NCI-H2107 treated with DMSO at 0.1 percent for 48 hours (cell line): ENCODE measurements at regions not wholly inside any gene's neighbourhood (a gene's known extent, or its start where the extent isn't known, plus 50 kb on each side); places are given as distances from the start of the nearest gene placed in this dataset.

ENCODE experiments used
- DNase-seq: peaks from one replicate; lab custom pipeline; 2025; ENCODE audit not compliant: unreplicated experiment; lab: John Stamatoyannopoulos, UW

DNA sequence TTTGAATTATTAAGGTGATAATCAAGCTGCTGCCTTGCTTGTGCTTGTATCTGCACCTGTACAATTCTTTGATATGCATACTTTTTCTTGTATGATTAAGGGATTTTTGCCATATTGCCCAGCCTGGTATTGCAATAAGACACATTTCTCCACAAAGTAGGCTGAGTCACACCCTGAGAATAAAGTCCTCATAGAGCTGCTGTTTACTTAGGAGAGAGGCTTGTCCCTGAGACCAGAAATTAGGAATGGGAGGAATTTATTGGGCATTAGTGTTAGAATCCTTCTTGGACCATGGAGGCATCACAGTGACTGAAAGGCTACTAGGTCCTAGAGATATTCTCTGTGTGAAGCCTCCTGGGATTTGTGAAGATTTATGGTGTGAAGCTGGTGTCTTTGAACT lies 506.8 kb upstream of the FBXO33 start:
- no peak for DNase-seq

GRCh38 chr14:39912192-39913100 lies 480.2 kb upstream of the FBXO33 start:
- no peak for DNase-seq

DNA sequence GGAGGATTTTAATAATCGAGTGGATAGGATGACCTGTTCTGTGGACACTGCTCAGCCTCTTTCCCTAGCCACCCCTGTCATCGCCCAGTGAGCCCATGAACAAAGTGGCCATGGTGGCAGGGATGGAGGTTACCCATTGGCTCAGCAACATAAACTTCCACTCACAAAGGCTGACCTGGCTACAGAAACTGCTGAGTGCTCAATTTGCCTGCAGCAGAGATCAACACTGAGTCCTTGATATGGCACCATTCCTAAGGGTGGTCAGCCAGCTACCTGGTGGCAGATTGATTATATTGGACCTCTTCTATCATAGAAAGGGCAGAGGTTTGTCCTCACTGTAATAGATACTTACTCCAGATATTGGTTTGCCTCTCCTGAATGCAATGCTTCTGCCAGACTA lies 465.4 kb upstream of the FBXO33 start:
- no peak for DNase-seq

GRCh38 chr14:39890026-39890425 lies 457.8 kb upstream of the FBXO33 start:
- DNase-seq: no peak

DNA sequence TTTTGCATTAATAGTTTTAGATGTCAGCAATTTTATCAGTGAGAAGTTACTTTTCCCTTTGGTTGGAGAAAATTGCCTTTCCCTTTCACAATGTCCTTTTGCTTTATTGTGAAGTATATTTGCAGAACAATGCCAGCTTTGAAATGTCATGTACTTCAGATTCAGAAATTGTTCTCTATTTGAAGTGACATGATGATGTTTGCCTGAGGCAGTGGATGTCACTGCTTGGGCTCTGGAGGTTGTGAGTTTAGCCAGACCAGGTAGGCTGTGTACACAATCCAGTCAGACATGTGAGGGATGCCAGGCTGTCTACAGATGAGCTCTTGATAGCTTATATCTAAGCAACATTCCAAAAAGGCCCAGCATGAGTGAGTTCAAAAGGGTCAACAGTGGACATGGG lies 451.9 kb upstream of the FBXO33 start:
- no peak for DNase-seq

GRCh38 chr14:39880965-39881364 lies 448.7 kb upstream of the FBXO33 start:
- no peak for DNase-seq

DNA sequence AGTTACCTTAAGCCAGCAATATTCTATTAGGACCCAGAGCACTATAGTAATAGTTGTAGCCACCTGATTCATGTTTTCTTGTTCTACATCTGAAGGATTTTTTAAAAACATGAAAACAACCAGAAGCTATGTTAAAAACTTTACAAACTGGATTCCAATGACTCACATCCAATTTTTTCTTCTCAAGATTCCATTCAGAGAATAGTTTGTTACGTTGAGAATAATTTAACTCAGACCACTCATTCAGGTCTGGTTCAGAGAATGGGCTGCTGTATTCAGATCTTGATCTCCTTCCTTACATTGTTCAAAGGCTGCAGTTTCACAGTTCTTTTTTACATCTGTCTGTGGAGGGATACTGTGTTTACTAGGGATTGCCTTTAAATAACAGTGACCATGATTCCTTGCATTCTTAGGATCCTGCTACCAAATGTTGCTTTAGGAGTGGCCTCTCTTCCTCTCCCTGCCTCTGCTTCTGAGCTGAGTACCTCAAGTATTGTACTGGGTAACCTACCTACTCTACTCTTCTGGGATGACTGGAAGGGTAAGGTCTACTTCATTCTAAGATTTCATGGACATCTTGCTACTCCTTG lies 448.0 kb upstream of the FBXO33 start:
- no peak for DNase-seq

- no peak for DNase-seq
These were observed 445.5 kb upstream of the FBXO33 start for GRCh38 chr14:39877577-39878190.

GRCh38 chr14:39876916-39877315 lies 444.7 kb upstream of the FBXO33 start:
- DNase-seq: no peak

- no peak for DNase-seq
These were observed 442.8 kb upstream of the FBXO33 start for GRCh38 chr14:39875028-39875427.

DNA sequence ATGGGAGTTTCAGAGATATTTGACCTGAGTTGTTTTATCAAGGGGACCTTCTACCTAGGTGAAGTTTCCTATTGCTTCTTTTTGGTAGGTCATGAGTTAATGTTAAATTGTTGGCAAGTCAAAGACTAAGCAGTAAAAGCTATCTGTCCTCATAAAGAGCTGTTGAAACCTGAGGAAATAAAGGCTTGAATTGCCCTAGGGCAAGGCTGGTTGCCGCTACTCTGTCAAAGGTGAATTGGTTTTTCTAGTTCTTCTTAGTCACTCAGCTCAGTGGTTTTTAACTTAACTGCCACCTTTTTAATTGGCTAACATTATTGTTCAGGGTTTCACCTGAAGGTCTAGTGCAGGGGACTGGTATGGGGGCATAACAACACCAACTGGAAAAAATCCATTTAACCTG lies 441.6 kb upstream of the FBXO33 start:
- peak; percentile 13 for DNase-seq

DNA sequence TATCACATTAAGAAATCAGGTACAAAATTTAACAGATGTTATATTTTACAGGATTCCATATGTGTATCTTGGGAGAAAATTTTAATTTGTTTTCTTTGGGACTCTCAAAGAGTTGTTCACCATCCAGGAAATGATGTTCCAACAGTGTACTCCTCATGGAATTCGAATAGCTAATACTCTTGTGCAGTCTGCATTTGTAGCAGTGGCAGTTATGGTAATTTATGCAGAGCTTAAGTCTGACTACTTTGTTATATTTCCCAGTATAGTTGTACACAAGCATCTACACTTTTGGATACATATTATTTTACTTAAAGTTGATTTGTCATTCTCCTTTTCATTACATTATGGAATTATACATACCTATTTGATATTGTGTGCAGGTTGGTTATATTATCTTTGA lies 436.7 kb upstream of the FBXO33 start:
- no peak for DNase-seq

DNA sequence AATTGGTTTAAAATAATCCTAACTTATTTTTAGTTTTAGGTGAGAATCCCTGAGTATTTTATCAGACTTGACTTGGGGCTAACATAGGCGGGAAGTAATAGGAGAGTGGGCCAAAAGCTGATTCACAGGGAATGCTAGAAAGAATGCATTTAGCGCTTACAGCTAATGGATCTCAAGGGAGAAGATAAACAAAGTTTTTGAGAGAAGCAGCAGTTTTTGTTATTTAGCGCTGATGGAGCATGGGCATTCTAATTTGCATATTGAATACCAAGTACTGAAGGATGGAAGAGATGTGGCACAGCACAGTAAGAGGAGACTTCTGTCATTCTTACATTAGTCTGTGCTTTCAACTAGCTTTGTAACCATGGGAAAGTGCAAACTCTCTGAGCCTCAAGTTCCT lies 436.0 kb upstream of the FBXO33 start:
- no peak for DNase-seq

GRCh38 chr14:39863441-39863840 lies 431.2 kb upstream of the FBXO33 start:
- no peak for DNase-seq

DNA sequence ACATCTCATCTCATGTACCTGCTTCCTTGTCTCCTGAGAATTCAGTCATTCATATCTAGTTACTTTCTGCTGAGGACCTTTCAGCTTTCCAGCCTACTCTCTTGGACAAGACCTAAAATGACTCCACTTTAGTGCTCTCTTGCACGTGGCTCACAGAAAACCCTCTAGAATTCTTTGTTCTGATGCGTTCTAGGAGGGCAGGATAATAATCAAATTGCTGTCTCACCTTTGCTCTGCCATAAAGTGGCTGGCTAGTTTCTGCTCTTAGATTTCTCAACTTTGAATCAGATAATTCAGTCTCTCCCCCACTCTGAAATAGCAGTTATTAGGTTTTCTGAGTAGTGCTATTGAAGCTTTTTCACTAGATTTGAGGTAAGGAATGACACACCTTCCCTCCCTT lies 429.5 kb upstream of the FBXO33 start:
- DNase-seq: no peak

DNA sequence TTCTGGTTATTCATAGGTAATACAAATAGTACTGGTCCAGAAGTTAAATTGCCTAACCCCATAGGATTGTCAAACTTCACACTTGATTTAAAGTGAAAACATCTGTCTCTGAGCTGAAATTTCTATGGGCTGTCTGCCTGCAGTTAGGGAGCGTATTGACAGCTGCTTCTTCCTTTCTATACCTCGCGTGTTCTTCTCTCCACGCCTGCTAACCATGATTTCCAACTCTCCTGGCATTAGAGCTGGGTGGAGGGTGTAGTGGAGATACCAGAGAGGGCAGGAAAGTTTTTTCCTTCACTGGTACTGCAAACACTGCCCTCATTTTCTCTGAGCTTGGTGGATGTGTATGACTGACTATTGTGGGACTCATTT lies 429.0 kb upstream of the FBXO33 start:
- DNase-seq: no peak

DNA sequence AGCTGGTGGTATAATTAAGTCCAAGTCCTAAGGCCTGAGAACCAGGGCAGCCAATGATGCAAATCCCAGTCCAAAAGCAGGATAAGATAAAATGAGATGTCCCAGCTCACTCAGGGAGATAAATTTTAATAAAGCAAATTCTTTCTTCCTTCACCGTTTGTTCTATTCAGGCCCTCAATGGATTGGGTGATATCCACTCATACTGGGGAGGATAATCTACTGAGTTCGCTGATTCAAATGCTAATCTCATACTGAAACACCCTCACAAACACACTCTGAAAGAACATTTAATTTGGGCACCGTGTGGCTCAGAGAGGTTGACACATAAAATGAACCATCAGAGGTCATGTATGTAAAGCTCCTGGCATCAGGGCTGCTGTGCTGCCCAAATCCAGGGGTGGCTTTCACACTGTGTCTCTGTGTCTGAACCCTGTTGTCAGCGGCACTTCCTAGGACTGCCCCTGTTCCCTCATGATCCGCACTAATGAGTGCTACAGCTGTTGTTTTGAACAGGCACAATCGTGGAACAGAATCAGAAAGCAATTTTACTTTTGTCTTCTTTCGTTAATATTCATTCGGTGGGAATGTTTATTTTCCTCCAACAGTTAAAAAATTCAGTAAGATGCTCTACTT lies 428.5 kb upstream of the FBXO33 start:
- no peak for DNase-seq

- DNase-seq: no peak
These were observed 427.1 kb upstream of the FBXO33 start for GRCh38 chr14:39859314-39859713.

GRCh38 chr14:39857376-39858055 lies 425.3 kb upstream of the FBXO33 start:
- DNase-seq: no peak

DNA sequence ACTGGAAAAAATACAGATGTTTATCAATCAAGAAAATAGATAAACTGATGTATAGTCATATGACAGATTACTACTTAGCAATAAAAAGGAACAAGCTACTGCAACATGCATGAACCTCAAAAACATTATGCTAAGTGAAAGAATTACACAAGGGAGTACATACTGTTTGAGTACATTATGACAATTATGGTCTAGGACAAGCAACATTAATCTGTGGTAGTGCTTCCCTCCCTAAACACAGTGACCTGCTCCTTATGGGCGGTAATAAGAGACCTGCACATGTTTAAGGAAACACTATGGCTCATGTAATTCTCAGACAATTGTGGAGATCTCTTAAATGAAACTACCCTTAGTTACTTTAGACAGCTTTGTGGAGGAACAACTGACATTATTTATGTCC lies 421.2 kb upstream of the FBXO33 start:
- DNase-seq: no peak

GRCh38 chr14:39851202-39851601 lies 419.0 kb upstream of the FBXO33 start:
- no peak for DNase-seq
